Suprapubic skin (tissue), 4 donors: ENCODE measurements at regions not wholly inside any gene's neighbourhood (a gene's known extent, or its start where the extent isn't known, plus 50 kb on each side); places are given as distances from the start of the nearest gene placed in this dataset.
A peak's percentile ranks its signal among the peaks of the same experiment; 100 is the strongest.

Experiments used
- DNase-seq, 2 donors: peaks; one replicate each; pipeline ENCODE4 v3.0.0-alpha.2; 2019; ENCODE audit warnings: low spot score in 2 of 2
- H3K27ac ChIP-seq: fragments of 200-600 bp; sonication (generic); one replicate; pipeline ENCODE4 v1.5.1; 2019
- H3K27me3 ChIP-seq: fragments of 200-600 bp; sonication (generic); one replicate; pipeline ENCODE4 v1.5.1; 2019
- H3K36me3 ChIP-seq: fragments of 200-600 bp; sonication (generic); one replicate; pipeline ENCODE4 v1.5.1; 2019
- H3K4me1 ChIP-seq: fragments of 200-600 bp; sonication (generic); one replicate; pipeline ENCODE4 v1.5.1; 2019
- H3K4me3 ChIP-seq: fragments of 200-600 bp; sonication (generic); one replicate; pipeline ENCODE4 v1.5.1; 2019; ENCODE audit warnings: mild to moderate bottlenecking
- H3K9me3 ChIP-seq: fragments of 200-600 bp; sonication (generic); one replicate; pipeline ENCODE4 v1.5.1; 2019
- EP300 ChIP-seq: sonication (generic); formaldehyde crosslinking; IDR thresholded peaks from one replicate; pipeline ENCODE4 v1.6.1; 2017; ENCODE audit warnings: antibody characterized with exemption
- POLR2A ChIP-seq, 2 donors: fragments of 450-650 bp; IDR thresholded peaks; one replicate each; pipeline ENCODE4 v1.6.1; 2017; ENCODE audit warnings: antibody characterized with exemption in 2 of 2, mild to moderate bottlenecking in 2 of 2, moderate library complexity in 2 of 2
- POLR2AphosphoS5 ChIP-seq, 3 donors: sonication (generic); formaldehyde crosslinking; IDR thresholded peaks; one replicate each; pipeline ENCODE4 v1.6.1; 2017; ENCODE audit warnings: antibody characterized with exemption in 3 of 3
- WGBS: methylation state at CpG from one replicate; pipeline ENCODE4 v1.1.5; 2018; 5-methylcytosine and 5-hydroxymethylcytosine counted together
- TF ChIP-seq, protein P1 (sequence below), 2 donors: fragments of 200-600 bp in 1 of 2; fragments of 450-650 bp in 1 of 2; sonication (generic) in 1 of 2; IDR thresholded peaks; one replicate each; pipeline ENCODE4 v1.5.1; 2016 to 2019; ENCODE audit warnings: antibody characterized with exemption in 2 of 2, mild to moderate bottlenecking in 1 of 2, moderate library complexity in 1 of 2

DNA sequence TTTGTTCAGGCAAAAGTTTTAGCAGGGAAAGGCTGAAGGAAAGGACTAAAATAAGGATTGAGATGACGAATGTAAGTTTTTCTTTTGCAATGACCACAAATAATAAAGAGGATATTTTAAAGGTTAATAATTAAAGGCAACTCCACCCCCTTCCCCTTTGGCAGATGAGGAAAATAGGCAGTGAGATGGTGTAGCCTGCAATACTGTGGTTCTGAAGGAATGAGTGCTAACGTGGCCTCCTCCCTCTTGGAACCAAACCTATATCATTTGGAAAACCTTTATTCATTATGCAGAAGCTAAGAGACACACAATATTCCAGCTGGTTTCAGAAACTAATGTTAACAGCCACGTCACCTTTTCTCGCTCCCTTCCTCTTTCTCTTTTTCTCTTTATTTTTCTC, 70.9 kb upstream of the COL1A2 start:
- Histone ChIP-seq H3K4me1 (no peaks in the 10 kb centered on the region), H3K9me3 (no peaks in the 10 kb centered on the region), H3K4me3 (no peak overlapping the region), H3K27ac (peak overlapping the region; percentile 45), H3K27me3 (no peaks in the 10 kb centered on the region), H3K36me3 (no peaks in the 10 kb centered on the region)
- TF ChIP-seq POLR2AphosphoS5 (IDR thresholded peaks at IDR 0.05), result no peak
- no peak for TF ChIP-seq POLR2A (IDR thresholded peaks at IDR 0.05)
- TF ChIP-seq EP300, result no peak
- TF ChIP-seq, protein P1, sequence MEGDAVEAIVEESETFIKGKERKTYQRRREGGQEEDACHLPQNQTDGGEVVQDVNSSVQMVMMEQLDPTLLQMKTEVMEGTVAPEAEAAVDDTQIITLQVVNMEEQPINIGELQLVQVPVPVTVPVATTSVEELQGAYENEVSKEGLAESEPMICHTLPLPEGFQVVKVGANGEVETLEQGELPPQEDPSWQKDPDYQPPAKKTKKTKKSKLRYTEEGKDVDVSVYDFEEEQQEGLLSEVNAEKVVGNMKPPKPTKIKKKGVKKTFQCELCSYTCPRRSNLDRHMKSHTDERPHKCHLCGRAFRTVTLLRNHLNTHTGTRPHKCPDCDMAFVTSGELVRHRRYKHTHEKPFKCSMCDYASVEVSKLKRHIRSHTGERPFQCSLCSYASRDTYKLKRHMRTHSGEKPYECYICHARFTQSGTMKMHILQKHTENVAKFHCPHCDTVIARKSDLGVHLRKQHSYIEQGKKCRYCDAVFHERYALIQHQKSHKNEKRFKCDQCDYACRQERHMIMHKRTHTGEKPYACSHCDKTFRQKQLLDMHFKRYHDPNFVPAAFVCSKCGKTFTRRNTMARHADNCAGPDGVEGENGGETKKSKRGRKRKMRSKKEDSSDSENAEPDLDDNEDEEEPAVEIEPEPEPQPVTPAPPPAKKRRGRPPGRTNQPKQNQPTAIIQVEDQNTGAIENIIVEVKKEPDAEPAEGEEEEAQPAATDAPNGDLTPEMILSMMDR (IDR thresholded peaks at IDR 0.05), result no peak
- DNase-seq, result no peak
- 60% methylated on average over 4 of the region's 4 CpGs for WGBS

GRCh38 chr7:94324380-94325121, 70.1 kb upstream of the COL1A2 start:
- no peaks in the 10 kb centered on the region for H3K27me3 ChIP-seq
- no peak for TF ChIP-seq POLR2AphosphoS5 (IDR thresholded peaks at IDR 0.05)
- TF ChIP-seq, protein P1 (IDR thresholded peaks at IDR 0.05), result no peak
- no peak for TF ChIP-seq EP300
- no peak for TF ChIP-seq POLR2A (IDR thresholded peaks at IDR 0.05)

GRCh38 chr7:94325122-94325475, 69.6 kb upstream of the COL1A2 start:
- 68% methylated on average over 3 of the region's 3 CpGs for WGBS
- Histone ChIP-seq H3K27me3 (no peaks in the 10 kb centered on the region), H3K4me3 (no peak overlapping the region), H3K9me3 (no peaks in the 10 kb centered on the region), H3K4me1 (no peaks in the 10 kb centered on the region), H3K36me3 (no peaks in the 10 kb centered on the region), H3K27ac (no peak overlapping the region)
- no peak for DNase-seq
- TF ChIP-seq EP300 (no peak), POLR2A (IDR thresholded peaks at IDR 0.05) (no peak), POLR2AphosphoS5 (IDR thresholded peaks at IDR 0.05) (no peak)
- TF ChIP-seq, protein P1 (IDR thresholded peaks at IDR 0.05), result no peak

More at GRCh38 chr7:94324380-94325121, 70.1 kb upstream of the COL1A2 start:
- H3K4me1 ChIP-seq, result no peaks in the 10 kb centered on the region
- H3K9me3 ChIP-seq, result no peaks in the 10 kb centered on the region
- 71% methylated on average over 2 of the region's 2 CpGs for WGBS
- no peak for DNase-seq
- peak overlapping the region; percentile 45 for H3K27ac ChIP-seq
- H3K36me3 ChIP-seq, result no peaks in the 10 kb centered on the region
- H3K4me3 ChIP-seq, result no peak overlapping the region

- DNase-seq, result no peak
- H3K4me3 ChIP-seq, result no peak overlapping the region
- no peak overlapping the region for H3K27ac ChIP-seq
- H3K9me3 ChIP-seq, result no peaks in the 10 kb centered on the region
- TF ChIP-seq POLR2A (IDR thresholded peaks at IDR 0.05), result no peak
- TF ChIP-seq, protein P1 (IDR thresholded peaks at IDR 0.05), result no peak
- WGBS, result 61% methylated on average over 7 of the region's 7 CpGs
- H3K27me3 ChIP-seq, result no peaks in the 10 kb centered on the region
- no peaks in the 10 kb centered on the region for H3K36me3 ChIP-seq
- H3K4me1 ChIP-seq, result no peaks in the 10 kb centered on the region
These were observed 64.2 kb upstream of the COL1A2 start for GRCh38 chr7:94330269-94331020.

GRCh38 chr7:94332571-94332970, 62.1 kb upstream of the COL1A2 start:
- Histone ChIP-seq H3K27me3 (no peaks in the 10 kb centered on the region), H3K4me1 (no peaks in the 10 kb centered on the region), H3K4me3 (no peak overlapping the region), H3K27ac (no peak overlapping the region), H3K36me3 (no peaks in the 10 kb centered on the region), H3K9me3 (no peaks in the 10 kb centered on the region)
- DNase-seq, result no peak
- TF ChIP-seq, protein P1 (IDR thresholded peaks at IDR 0.05), result no peak
- TF ChIP-seq POLR2A (IDR thresholded peaks at IDR 0.05) (no peak), EP300 (no peak), POLR2AphosphoS5 (IDR thresholded peaks at IDR 0.05) (no peak)
- WGBS, result 90% methylated on average over 2 of the region's 2 CpGs
